BLaER1 treated with 17β-estradiol and CSF1 and Interleukin-3, amounts not matched to agents 10 nM and 100 nM (cell line): ENCODE measurements at regions not wholly inside any gene's neighbourhood (a gene's known extent, or its start where the extent isn't known, plus 50 kb on each side); places are given as distances from the start of the nearest gene placed in this dataset.

ENCODE experiments used
- H3K27ac ChIP-seq, 11 experiments: shearing (Covaris generic); formaldehyde crosslinking; 2 replicates each; pipeline ENCODE4 v1.8.1; 2022
- H3K27me3 ChIP-seq, 11 experiments: shearing (Covaris generic); formaldehyde crosslinking; 2 replicates each; pipeline ENCODE4 v1.8.1; 2022
- H3K36me3 ChIP-seq, 11 experiments: shearing (Covaris generic); formaldehyde crosslinking; 2 replicates each; pipeline ENCODE4 v1.8.1; 2022
- H3K4me1 ChIP-seq, 10 experiments: shearing (Covaris generic); formaldehyde crosslinking; 2 replicates each; pipeline ENCODE4 v1.8.1; 2022
- H3K4me2 ChIP-seq, 11 experiments: shearing (Covaris generic); formaldehyde crosslinking; 2 replicates each; pipeline ENCODE4 v1.8.1; 2022
- H3K4me3 ChIP-seq, 10 experiments: shearing (Covaris generic); formaldehyde crosslinking; 2 replicates each; pipeline ENCODE4 v1.8.1; 2022
- H3K9ac ChIP-seq, 11 experiments: shearing (Covaris generic); formaldehyde crosslinking; 2 replicates each; pipeline ENCODE4 v1.8.1; 2022
- H3K9me3 ChIP-seq, 11 experiments: shearing (Covaris generic); formaldehyde crosslinking; replicated peaks in 1 of 11; 2 replicates each; pipeline ENCODE4 v1.8.1; 2022
- H4K20me1 ChIP-seq, 11 experiments: shearing (Covaris generic); formaldehyde crosslinking; 2 replicates each; pipeline ENCODE4 v1.8.1; 2022
- Cebpa-rat ChIP-seq, 11 experiments: shearing (Covaris generic); IDR thresholded peaks; 2 replicates each; pipeline ENCODE4 v1.8.1; 2022

DNA sequence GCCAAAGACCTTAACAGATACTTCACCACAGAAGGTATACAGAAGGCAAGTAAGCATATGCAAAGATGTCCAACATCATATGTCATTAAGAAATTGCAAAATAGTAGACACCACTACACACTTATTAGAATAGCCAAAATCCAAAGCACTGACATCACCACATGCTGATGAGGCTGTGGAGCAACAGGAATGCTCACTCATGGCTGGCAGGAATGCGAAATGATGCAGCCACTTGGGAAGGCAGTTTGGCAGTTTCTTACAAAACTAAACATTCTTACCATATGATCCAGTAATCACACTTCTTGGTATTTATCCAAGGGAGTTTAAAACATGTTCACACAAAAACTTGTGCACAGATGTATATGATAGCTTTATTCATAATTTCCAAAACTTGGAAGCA, 261.2 kb upstream of the AJAP1 start:
- Histone ChIP-seq H3K4me3 (no peak overlapping the region), H4K20me1 (no peaks in the 10 kb centered on the region), H3K27me3 (no peaks in the 10 kb centered on the region), H3K27ac (no peak overlapping the region), H3K9ac (no peak overlapping the region), H3K4me2 (no peak overlapping the region), H3K9me3 (peaks cover 32 to 64% (median 44%) of the 10 kb centered on the region in 11 experiments), H3K36me3 (no peaks in the 10 kb centered on the region; a peak in 1 of 22 replicates), H3K4me1 (no peaks in the 10 kb centered on the region)
- no peak for TF ChIP-seq Cebpa-rat (IDR thresholded peaks at IDR 0.05)

DNA sequence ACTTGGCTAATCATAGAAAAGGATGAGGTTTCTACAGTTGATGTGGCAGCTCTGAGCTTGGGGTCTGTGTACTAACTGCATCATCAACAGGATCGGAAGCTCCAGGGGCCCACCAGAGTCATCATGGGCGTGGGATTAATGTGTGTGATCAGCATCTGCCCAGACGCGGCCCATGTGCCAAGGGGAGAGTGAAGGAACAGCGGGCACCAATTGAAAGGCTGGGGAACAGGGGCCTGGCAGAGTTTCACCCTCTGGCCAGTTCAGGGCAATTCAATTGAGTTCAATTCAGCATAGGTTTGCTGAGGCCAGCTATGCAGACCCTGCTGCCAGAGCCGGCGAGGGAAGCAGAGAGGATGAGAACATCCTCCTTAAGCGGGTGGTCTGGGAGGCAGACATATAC, 260.0 kb upstream of the AJAP1 start:
- H3K27ac ChIP-seq: no peak overlapping the region
- no peaks in the 10 kb centered on the region for H3K27me3 ChIP-seq
- H3K4me3 ChIP-seq: no peak overlapping the region
- H4K20me1 ChIP-seq: no peaks in the 10 kb centered on the region
- H3K9ac ChIP-seq: no peak overlapping the region
- TF ChIP-seq Cebpa-rat (IDR thresholded peaks at IDR 0.05): no peak
- H3K36me3 ChIP-seq: no peaks in the 10 kb centered on the region; a peak in 1 of 22 replicates
- H3K9me3 ChIP-seq: peaks cover 32 to 60% (median 44%) of the 10 kb centered on the region in 11 experiments
- H3K4me2 ChIP-seq: no peak overlapping the region
- no peaks in the 10 kb centered on the region for H3K4me1 ChIP-seq

DNA sequence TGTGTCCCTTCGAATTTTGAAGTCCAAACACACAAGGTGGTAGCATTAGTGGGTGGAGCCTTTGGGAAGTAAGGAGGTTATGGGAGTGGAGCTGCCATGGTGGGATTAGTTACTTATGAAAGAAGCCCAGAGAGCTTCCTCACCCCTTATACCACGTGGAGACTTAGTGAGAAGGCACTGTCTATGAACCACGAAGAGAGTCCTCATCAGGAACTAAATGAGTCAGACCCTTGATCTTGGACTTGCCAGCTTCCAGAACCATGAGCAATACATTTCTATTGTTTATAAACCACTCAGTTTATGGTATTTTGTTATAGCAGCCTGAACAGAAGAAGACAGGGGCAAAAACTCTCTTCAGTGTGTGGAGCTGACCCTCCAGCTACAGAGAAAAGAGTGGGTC, 259.3 kb upstream of the AJAP1 start:
- Histone ChIP-seq H3K9me3 (peaks cover 32 to 52% (median 39%) of the 10 kb centered on the region in 11 experiments), H3K36me3 (no peaks in the 10 kb centered on the region; a peak in 1 of 22 replicates), H3K4me3 (no peak overlapping the region), H3K27me3 (no peaks in the 10 kb centered on the region), H4K20me1 (no peaks in the 10 kb centered on the region), H3K9ac (no peak overlapping the region), H3K4me2 (no peak overlapping the region), H3K27ac (no peak overlapping the region), H3K4me1 (no peaks in the 10 kb centered on the region)
- TF ChIP-seq Cebpa-rat (IDR thresholded peaks at IDR 0.05): no peak

DNA sequence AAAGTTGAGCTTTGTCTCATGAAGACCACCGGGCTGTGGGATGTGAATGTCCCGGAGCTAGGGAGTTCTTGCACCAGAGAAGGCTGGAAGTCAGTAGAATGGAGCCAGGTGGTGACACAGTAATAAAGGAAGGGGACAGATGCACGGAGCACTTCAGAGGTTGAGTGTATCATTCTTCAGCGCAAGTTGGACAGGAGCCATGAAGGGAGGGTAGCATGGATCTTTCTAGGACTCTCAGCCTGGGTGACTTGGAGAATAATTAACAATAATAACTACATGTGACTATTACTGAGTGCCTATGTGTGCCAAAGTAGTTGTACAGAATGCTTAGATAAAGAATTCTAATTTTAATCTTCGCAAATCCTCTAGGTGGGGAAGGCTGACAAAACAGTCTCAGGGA, 258.7 kb upstream of the AJAP1 start:
- H3K9ac ChIP-seq: no peak overlapping the region
- no peaks in the 10 kb centered on the region for H4K20me1 ChIP-seq
- peaks cover 32 to 47% (median 37%) of the 10 kb centered on the region in 11 experiments for H3K9me3 ChIP-seq
- TF ChIP-seq Cebpa-rat (IDR thresholded peaks at IDR 0.05): no peak
- H3K4me3 ChIP-seq: no peak overlapping the region
- no peak overlapping the region for H3K27ac ChIP-seq
- no peaks in the 10 kb centered on the region for H3K4me1 ChIP-seq
- H3K36me3 ChIP-seq: no peaks in the 10 kb centered on the region; a peak in 1 of 22 replicates
- H3K27me3 ChIP-seq: no peaks in the 10 kb centered on the region
- no peak overlapping the region for H3K4me2 ChIP-seq

DNA sequence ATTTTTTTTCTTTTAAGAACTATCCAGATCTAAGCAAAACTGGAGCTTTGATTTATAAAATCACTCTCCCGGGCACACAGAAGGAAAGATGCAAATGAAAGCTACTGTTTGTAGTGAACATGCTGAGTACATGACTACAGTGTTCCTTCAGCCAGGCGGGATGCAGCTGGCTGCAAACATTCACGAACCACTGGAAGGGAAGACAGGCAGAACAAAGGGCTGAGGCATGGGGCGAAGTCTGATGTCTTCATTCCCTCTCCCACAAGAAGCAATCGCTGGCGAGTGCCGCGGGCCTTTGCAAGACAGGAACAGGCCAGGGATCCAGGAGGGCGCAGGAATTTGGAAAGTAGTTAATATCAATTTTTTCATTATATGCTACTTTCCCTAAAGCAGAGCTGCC, 257.9 kb upstream of the AJAP1 start:
- H3K27me3 ChIP-seq: no peaks in the 10 kb centered on the region
- no peak overlapping the region for H3K4me2 ChIP-seq
- no peaks in the 10 kb centered on the region for H3K4me1 ChIP-seq
- H4K20me1 ChIP-seq: no peaks in the 10 kb centered on the region
- no peaks in the 10 kb centered on the region; a peak in 1 of 22 replicates for H3K36me3 ChIP-seq
- no peak overlapping the region for H3K9ac ChIP-seq
- no peak overlapping the region for H3K4me3 ChIP-seq
- no peak for TF ChIP-seq Cebpa-rat (IDR thresholded peaks at IDR 0.05)
- peaks cover 25 to 38% (median 29%) of the 10 kb centered on the region in 11 experiments for H3K9me3 ChIP-seq
- no peak overlapping the region for H3K27ac ChIP-seq

DNA sequence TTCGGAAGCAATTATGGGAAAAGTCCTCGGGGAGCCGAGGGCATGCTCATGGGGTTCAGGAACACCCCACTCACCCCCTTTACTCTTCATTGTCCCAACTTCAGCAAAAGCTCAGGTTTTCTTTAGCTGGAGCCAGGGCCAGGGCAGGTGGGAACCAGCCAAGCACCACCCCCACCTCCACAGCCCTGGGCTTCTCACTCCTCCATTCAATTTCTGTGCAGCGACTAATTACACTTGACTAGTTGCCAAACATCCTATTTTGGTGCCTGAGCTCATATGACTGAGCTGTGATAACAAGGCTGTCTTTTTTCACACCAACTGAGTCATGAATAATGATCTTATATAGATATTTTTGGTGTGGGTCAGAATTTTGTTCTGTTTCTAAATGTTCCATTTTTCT, 257.2 kb upstream of the AJAP1 start:
- Histone ChIP-seq H3K27me3 (no peaks in the 10 kb centered on the region), H4K20me1 (no peaks in the 10 kb centered on the region), H3K9me3 (peaks cover 19 to 31% (median 23%) of the 10 kb centered on the region in 11 experiments), H3K4me2 (no peak overlapping the region), H3K27ac (no peak overlapping the region), H3K36me3 (no peaks in the 10 kb centered on the region; a peak in 1 of 22 replicates), H3K4me3 (no peak overlapping the region), H3K4me1 (no peaks in the 10 kb centered on the region), H3K9ac (no peak overlapping the region)
- no peak for TF ChIP-seq Cebpa-rat (IDR thresholded peaks at IDR 0.05)

DNA sequence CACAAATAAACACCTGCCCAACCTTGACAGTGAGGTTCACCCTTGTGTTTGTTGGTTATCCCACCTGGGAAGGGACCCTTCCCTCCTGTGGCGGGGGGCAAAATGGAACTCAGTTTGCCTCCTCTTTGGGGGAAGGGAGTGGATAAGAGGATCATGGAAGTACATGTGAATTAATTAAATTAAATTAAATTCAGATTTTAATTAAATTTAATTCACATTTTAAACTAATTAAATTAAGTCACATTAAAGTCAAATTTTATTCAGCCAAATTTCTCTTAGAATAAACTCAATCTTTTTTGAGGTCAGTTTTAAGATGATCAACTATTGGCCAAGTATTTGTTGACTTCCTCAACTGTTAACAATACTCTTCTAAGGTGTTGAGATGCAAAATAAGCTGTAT, 252.4 kb upstream of the AJAP1 start:
- Histone ChIP-seq H3K4me3 (no peak overlapping the region), H4K20me1 (no peaks in the 10 kb centered on the region; a peak in 1 of 22 replicates), H3K4me2 (no peak overlapping the region), H3K27ac (no peak overlapping the region), H3K36me3 (no peaks in the 10 kb centered on the region), H3K27me3 (no peaks in the 10 kb centered on the region), H3K9ac (no peak overlapping the region), H3K9me3 (no peaks in the 10 kb centered on the region), H3K4me1 (peaks cover 0 to 12% (median 7%) of the 10 kb centered on the region in 10 experiments; a peak in 14 of 20 replicates)
- no peak for TF ChIP-seq Cebpa-rat (IDR thresholded peaks at IDR 0.05)

DNA sequence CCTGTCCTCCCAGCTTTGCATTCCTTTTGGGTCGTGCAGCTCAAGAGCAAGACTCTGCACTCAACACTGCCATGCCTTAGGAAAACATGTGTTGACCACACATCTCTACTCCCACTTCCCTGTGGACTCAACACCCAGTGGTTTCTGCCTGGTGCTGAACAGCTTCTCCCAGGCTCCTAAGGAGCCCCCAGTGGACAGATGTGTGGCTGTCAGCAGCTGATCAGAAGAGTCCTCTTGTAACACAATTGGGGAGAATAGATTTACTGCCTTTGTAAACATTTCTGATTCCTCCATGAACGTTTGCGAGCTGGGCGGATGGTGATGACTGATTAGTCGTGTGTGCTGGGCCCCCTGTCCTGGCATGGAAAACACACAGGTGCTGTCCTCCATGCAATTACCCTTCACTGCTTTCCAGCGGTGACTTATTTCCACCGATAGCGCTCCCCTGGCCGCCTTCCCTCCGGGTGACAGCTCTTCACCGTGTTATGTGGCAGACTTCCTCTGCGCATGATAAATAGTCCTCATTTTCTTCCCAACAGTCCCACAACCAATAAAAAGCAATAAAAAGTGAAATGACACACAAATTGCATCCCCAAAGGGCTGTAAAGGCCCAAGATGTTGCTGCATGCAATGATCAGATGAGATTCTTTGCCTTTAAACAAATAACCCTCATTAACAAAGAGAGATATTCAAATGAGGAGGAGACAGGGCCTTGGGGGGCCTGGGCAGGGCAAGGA, 249.4 kb upstream of the AJAP1 start:
- H3K27me3 ChIP-seq: no peaks in the 10 kb centered on the region; a peak in 1 of 22 replicates
- H3K4me2 ChIP-seq: no peak overlapping the region
- no peak overlapping the region for H3K4me3 ChIP-seq
- H3K36me3 ChIP-seq: no peaks in the 10 kb centered on the region
- H3K4me1 ChIP-seq: peaks cover 0 to 40% (median 28%) of the 10 kb centered on the region in 10 experiments; a peak in 15 of 20 replicates
- H3K9ac ChIP-seq: no peak overlapping the region
- H3K9me3 ChIP-seq: no peaks in the 10 kb centered on the region
- no peak overlapping the region for H3K27ac ChIP-seq
- H4K20me1 ChIP-seq: no peaks in the 10 kb centered on the region; a peak in 1 of 22 replicates
- no peak for TF ChIP-seq Cebpa-rat (IDR thresholded peaks at IDR 0.05)

DNA sequence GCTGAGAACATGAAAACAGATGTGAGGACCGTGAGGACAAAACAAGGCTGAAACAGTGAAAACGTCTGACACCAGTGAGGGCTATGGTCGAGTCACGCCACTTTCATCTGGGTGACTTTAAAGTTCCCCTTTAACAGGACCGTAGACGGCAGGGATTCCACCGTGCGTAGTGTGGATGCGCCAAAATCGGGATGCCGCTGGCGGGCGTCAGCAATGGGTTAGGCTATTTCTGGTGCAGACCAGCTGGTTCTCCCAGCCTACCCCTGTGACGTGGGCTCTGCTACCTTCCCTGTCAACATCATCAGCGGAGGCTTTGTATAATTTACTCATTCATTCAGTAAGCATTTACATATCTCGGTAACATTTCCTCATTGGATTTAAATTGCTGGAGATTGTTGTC, 246.6 kb upstream of the AJAP1 start:
- Histone ChIP-seq H3K36me3 (no peaks in the 10 kb centered on the region), H3K27me3 (no peaks in the 10 kb centered on the region; a peak in 1 of 22 replicates), H3K9me3 (peaks cover 0 to 8% (median 0%) of the 10 kb centered on the region in 11 experiments; a peak in 2 of 22 replicates), H4K20me1 (no peaks in the 10 kb centered on the region; a peak in 1 of 22 replicates), H3K4me2 (peak overlapping the region in 1 of 11 experiments; percentile 59; a peak in 1 of 22 replicates), H3K9ac (no peak overlapping the region), H3K27ac (no peak overlapping the region), H3K4me3 (no peak overlapping the region), H3K4me1 (peaks cover 0 to 42% (median 29%) of the 10 kb centered on the region in 10 experiments; a peak in 15 of 20 replicates)
- TF ChIP-seq Cebpa-rat (IDR thresholded peaks at IDR 0.05): no peak

DNA sequence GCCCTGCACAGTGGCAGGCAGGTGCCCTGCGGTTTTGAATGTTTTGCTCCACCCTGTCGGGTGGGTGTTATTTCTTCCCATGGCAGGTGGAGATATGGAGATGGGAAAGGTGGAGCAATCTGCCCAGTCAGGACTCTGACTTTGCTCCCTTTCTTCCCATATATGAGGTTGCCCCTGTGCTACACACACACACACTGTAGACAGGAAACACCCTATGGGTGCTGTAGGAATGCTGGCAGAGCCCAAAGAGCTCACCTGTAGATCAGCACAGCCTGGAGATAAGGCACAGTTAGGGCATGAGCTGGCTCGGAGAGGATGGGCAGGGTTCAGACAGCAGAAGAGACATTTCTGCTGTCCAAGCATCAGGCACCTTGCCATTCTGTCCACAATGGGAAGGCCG, 246.0 kb upstream of the AJAP1 start:
- H3K4me2 ChIP-seq: peak overlapping the region in 5 of 11 experiments; percentile 53 to 71 (median 61); a peak in 8 of 22 replicates
- no peak overlapping the region for H3K27ac ChIP-seq
- TF ChIP-seq Cebpa-rat (IDR thresholded peaks at IDR 0.05): no peak
- H4K20me1 ChIP-seq: no peaks in the 10 kb centered on the region; a peak in 1 of 22 replicates
- no peaks in the 10 kb centered on the region; a peak in 1 of 22 replicates for H3K27me3 ChIP-seq
- peaks cover 0 to 42% (median 29%) of the 10 kb centered on the region in 10 experiments; a peak in 15 of 20 replicates for H3K4me1 ChIP-seq
- no peak overlapping the region for H3K9ac ChIP-seq
- H3K9me3 ChIP-seq: peaks cover 0 to 9% (median under 1%) of the 10 kb centered on the region in 11 experiments; a peak in 9 of 22 replicates
- no peaks in the 10 kb centered on the region for H3K36me3 ChIP-seq
- no peak overlapping the region for H3K4me3 ChIP-seq
